ENCODE measurements at regions not wholly inside any gene's neighbourhood (a gene's known extent, or its start where the extent isn't known, plus 50 kb on each side); places are given as distances from the start of the nearest gene placed in this dataset.
"Not testable (repeated sequence)": the region's sequence is repeated elsewhere in the genome, so short reads cannot be mapped to it uniquely, and the experiment has no call there.

- Histone ChIP-seq H3K36me3 (no peaks in the 10 kb centered on the region), H3K27me3 (ENCODE audit: low read depth) (no peaks in the 10 kb centered on the region), H3K27ac (no peak overlapping the region), H3K9me3 (no peaks in the 10 kb centered on the region), H3K4me1 (no peaks in the 10 kb centered on the region), H3K4me3 (no peak overlapping the region)
- no peak for TF ChIP-seq CTCF (IDR thresholded peaks at IDR 0.05)
- intact Hi-C loops (cut with DNase I): no loop called here
- ATAC-seq (no peak), DNase-seq (no peak)
These were observed 51.9 kb upstream of the RBM47 start for GRCh38 chr4:40681600-40681999.

DNA sequence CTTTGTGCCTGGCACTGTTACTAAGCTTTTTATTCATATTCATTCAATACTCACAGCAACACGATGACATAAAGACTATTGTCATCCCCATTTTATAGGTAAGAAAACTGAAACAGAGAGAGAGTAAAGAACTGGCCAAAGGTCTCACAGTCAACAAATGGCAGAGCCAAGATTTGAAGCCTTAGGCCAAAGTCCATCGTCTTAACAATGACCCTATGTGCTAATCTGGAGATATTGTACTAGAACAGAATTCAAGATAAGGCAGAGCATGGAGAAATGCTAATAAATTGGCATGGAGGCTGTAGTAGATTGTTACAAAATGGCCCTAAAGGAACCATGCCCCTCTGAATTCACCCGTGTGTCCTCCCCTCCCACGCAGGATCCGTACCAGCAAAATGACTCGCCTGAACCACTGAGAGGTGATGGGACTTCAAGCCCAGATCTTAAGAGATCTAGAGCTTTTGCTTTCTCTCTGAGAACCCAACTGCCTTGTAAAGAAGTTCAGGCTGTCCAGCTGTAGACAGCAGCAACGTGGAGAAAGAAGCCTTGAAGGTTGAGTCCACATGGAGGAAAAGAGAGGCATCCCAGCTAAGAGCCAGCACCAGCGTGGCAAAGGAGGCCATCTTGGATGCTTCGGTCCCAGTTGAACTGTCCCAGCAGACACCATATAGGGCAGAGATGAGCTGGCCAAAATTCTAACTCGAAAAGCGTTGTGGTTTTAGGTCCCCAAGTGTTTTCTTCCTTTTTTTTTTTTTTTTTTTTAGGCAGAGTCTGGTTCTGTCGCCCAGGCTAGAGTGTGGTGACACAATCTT lies 52.8 kb upstream of the RBM47 start:
- ATAC-seq: peak; percentile 45 to 72
- TF ChIP-seq CTCF (IDR thresholded peaks at IDR 0.05): no peak
- H3K4me1 ChIP-seq: no peaks in the 10 kb centered on the region
- no peak overlapping the region for H3K27ac ChIP-seq
- no peaks in the 10 kb centered on the region for H3K9me3 ChIP-seq
- no peak for DNase-seq
- intact Hi-C loops (cut with DNase I): no loop called here
- H3K36me3 ChIP-seq: no peaks in the 10 kb centered on the region
- H3K4me3 ChIP-seq: no peak overlapping the region
- H3K27me3 ChIP-seq (ENCODE audit: low read depth): no peaks in the 10 kb centered on the region

DNA sequence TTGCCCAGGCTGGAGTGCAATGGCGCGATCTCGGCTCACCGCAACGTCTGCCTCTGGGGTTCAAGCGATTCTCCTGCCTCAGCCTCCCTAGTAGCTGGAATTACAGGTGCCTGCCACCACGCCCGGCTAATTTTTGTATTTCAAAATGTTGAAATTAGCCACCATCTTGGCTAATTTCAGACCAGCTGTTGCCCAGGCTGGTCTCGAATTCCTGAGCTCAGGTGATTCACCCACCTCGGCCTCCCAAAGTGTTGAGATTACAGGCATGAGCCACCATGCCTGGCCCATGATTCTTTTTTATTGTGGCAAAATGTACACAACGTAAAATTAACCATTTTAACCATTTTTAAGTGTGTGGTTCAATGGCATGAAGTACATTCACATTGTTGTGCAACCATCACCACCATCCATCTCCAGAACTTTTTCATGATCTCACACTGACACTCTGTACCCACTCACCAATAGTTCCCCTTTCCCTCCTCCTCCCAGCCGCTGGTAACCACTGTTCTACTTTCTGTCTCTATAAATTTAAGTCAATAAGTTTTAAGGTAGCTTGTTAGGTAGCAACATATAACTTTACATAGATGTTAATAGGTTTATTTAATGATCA lies 54.0 kb upstream of the RBM47 start:
- intact Hi-C loops (cut with DNase I); H3K27ac ChIP-seq; H3K36me3 ChIP-seq; H3K4me1 ChIP-seq; H3K4me3 ChIP-seq; H3K27me3 ChIP-seq (ENCODE audit: low read depth); DNase-seq; H3K9me3 ChIP-seq: not testable (repeated sequence)
- peak; percentile 79 to 80 for ATAC-seq

DNA sequence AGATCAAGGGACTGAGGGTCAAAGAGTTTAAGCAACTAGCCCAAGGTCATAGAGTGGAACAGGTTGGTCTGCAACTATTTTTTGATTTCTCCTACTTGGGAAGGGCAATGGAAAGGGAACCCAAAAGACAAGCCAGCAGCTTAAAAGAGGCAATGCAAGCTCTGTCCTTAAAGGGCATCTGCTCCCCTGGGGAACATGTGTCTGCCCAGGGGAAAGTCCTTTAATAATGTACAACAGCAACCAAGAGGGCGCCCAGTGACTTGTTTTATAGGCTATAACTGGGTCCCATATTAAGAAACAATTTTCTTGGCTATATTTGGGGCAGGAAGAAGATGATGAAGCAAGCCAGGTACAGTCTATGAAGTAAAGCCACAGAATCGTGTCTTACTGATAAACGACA lies 54.7 kb upstream of the RBM47 start:
- Histone ChIP-seq H3K27ac (no peak overlapping the region), H3K9me3 (no peaks in the 10 kb centered on the region), H3K27me3 (ENCODE audit: low read depth) (no peaks in the 10 kb centered on the region), H3K4me1 (no peaks in the 10 kb centered on the region), H3K36me3 (no peaks in the 10 kb centered on the region), H3K4me3 (no peak overlapping the region)
- DNase-seq: no peak
- intact Hi-C loops (cut with DNase I): no loop called here
- no peak for ATAC-seq
- no peak for TF ChIP-seq CTCF (IDR thresholded peaks at IDR 0.05)

DNA sequence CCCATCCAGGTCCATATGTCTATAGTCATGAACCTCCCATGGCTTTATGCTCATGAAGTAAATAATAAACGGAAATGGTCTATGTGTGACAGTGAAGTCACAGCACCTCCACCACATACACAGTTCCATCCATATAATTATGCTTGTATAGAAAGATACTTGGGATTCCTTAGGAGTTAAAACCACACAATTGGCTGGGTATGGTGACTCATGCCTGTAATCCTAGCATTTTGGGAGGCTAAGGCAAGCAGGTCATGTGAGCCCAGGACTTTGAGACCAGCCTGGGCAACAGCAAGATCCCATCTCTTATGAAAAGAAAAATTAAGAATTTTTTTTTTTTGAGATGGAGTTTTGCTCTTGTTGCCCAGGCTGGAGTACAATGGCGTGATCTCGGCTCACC lies 55.6 kb upstream of the RBM47 start:
- no peaks in the 10 kb centered on the region for H3K4me1 ChIP-seq
- H3K36me3 ChIP-seq: no peaks in the 10 kb centered on the region
- no peak for DNase-seq
- no peak overlapping the region for H3K27ac ChIP-seq
- intact Hi-C loops (cut with DNase I): no loop called here
- no peak for ATAC-seq
- H3K27me3 ChIP-seq (ENCODE audit: low read depth): no peaks in the 10 kb centered on the region
- no peaks in the 10 kb centered on the region for H3K9me3 ChIP-seq
- no peak for TF ChIP-seq CTCF (IDR thresholded peaks at IDR 0.05)
- H3K4me3 ChIP-seq: no peak overlapping the region

Measured in lower lobe of right lung (tissue), 2 donors.